ENCODE measurements at regions not wholly inside any gene's neighbourhood (a gene's known extent, or its start where the extent isn't known, plus 50 kb on each side); places are given as distances from the start of the nearest gene placed in this dataset.

GRCh38 chr6:167499161-167499660 lies 174.3 kb downstream of the TTLL2 start:
- no peaks in the 10 kb centered on the region for H3K36me3 ChIP-seq
- H3K27ac ChIP-seq, result no peak overlapping the region
- intact Hi-C loops (cut with DNase I; ENCODE audit: low total_unique reads), result no loop called here
- no peaks in the 10 kb centered on the region for H3K27me3 ChIP-seq
- TF ChIP-seq CTCF (IDR thresholded peaks at IDR 0.05), result no peak
- H3K4me1 ChIP-seq, result peaks cover 0 to 24% (median 4%) of the 10 kb centered on the region in 4 donors
- peak in 1 of 2 donors; percentile 17 for DNase-seq
- no peaks in the 10 kb centered on the region for H3K9me3 ChIP-seq
- H3K4me3 ChIP-seq, result no peak overlapping the region

DNA sequence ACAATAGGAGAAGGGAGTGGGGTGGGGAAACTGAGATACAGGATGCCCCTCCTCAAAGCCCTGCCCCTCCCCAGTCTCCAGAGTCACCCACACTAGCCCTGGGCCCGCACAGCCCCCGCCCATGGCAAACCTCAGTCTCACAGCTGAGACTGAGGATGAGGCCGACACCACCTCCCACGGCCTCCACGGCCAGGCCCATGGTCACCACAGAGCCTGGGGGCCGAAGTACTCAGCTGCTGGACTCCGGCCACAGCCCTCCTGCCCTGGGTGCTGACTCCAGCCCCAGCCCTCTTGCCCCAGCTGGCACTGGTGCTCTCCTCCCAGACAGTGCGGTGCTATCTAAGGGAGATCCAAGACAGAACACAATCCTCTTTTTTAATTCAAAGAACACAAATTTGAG lies 176.1 kb downstream of the TTLL2 start:
- Histone ChIP-seq H3K27me3 (no peaks in the 10 kb centered on the region), H3K36me3 (no peaks in the 10 kb centered on the region), H3K9me3 (no peaks in the 10 kb centered on the region), H3K4me3 (no peak overlapping the region), H3K4me1 (peaks cover 0 to 17% (median 1%) of the 10 kb centered on the region in 4 donors), H3K27ac (no peak overlapping the region)
- TF ChIP-seq CTCF (IDR thresholded peaks at IDR 0.05), result no peak
- DNase-seq, result no peak
- intact Hi-C loops (cut with DNase I; ENCODE audit: low total_unique reads), result no loop called here

- H3K27me3 ChIP-seq, result no peaks in the 10 kb centered on the region
- intact Hi-C loops (cut with DNase I; ENCODE audit: low total_unique reads), result no loop called here
Measured at GRCh38 chr6:167501831-167502385, 177.0 kb downstream of the TTLL2 start.

GRCh38 chr6:167502471-167502870 lies 177.6 kb downstream of the TTLL2 start:
- Histone ChIP-seq H3K4me3 (no peak overlapping the region), H3K4me1 (peaks cover 0 to 3% (median 0%) of the 10 kb centered on the region in 4 donors), H3K27ac (no peak overlapping the region), H3K36me3 (no peaks in the 10 kb centered on the region), H3K9me3 (no peaks in the 10 kb centered on the region), H3K27me3 (no peaks in the 10 kb centered on the region)
- no peak for DNase-seq
- intact Hi-C loops (cut with DNase I; ENCODE audit: low total_unique reads), result no loop called here
- TF ChIP-seq CTCF (IDR thresholded peaks at IDR 0.05), result no peak

More at GRCh38 chr6:167501831-167502385, 177.0 kb downstream of the TTLL2 start:
- Histone ChIP-seq H3K4me3 (no peak overlapping the region), H3K9me3 (no peaks in the 10 kb centered on the region), H3K36me3 (no peaks in the 10 kb centered on the region), H3K4me1 (peaks cover 0 to 8% (median 0%) of the 10 kb centered on the region in 4 donors), H3K27ac (no peak overlapping the region)
- peak in 1 of 2 experiments; percentile 11 for TF ChIP-seq CTCF (IDR thresholded peaks at IDR 0.05)
- DNase-seq, result no peak

- no peaks in the 10 kb centered on the region for H3K9me3 ChIP-seq
- H3K27me3 ChIP-seq, result peaks cover 0 to 4% of the 10 kb centered on the region in 2 donors
- H3K27ac ChIP-seq, result no peak overlapping the region
- H3K4me3 ChIP-seq, result no peak overlapping the region
- DNase-seq, result no peak
- H3K4me1 ChIP-seq, result no peaks in the 10 kb centered on the region
- TF ChIP-seq CTCF (IDR thresholded peaks at IDR 0.05), result no peak
- intact Hi-C loops (cut with DNase I; ENCODE audit: low total_unique reads), result no loop called here
- no peaks in the 10 kb centered on the region for H3K36me3 ChIP-seq
Measured at GRCh38 chr6:167504385-167504961, 179.6 kb downstream of the TTLL2 start.
